ENCODE measurements at regions not wholly inside any gene's neighbourhood (a gene's known extent, or its start where the extent isn't known, plus 50 kb on each side); places are given as distances from the start of the nearest gene placed in this dataset.

DNA sequence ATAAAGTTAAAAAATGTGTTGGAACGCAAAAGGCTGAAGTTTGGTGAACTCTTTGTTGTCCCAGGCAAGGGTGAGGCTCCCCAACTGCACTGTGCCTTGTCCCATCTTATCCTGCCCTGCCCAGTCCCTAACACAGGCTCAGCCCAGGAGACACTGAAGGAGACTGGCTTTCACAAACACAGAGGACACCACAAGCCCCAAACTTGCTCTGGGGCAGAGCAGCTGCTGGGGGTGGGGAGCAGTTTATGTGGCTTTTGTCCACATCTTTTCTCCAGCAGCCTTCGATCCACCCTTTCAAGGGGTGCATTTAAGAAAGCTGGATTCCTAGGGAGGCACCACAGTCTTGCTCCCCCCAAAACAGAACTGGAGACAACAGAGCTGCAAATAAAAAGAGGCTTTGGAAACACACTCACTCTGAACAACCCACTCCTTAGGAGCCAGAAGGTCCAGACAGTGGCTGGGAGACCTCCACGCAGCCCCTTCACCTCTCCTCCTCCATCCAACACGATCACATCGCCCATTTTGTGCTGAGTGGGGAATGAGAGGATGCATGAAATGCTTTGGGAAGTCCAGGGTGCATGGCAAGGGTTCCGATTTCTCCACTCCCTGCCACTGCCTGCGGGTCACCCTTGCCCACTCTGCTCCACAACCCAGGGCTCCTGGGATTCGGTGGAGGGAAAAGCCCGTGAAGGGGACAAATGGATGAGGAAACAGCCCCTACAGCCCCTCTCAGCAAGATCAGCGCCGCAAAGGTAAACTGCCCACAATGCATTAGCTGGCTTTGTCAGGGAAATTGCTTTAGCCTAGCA is 260.5 kb upstream of the TLE3 start:
- H3K27ac Mint-ChIP-seq, result no peak overlapping the region
- H3K4me1 Mint-ChIP-seq, result no peaks in the 10 kb centered on the region
- no peak for DNase-seq
- no peaks in the 10 kb centered on the region for H3K36me3 Mint-ChIP-seq (ENCODE audit: low read depth)
- ATAC-seq, result no peak
- H3K4me3 Mint-ChIP-seq, result no peak overlapping the region
- peaks cover 7% of the 10 kb centered on the region for H3K27me3 Mint-ChIP-seq
- H3K9me3 Mint-ChIP-seq, result no peaks in the 10 kb centered on the region

DNA sequence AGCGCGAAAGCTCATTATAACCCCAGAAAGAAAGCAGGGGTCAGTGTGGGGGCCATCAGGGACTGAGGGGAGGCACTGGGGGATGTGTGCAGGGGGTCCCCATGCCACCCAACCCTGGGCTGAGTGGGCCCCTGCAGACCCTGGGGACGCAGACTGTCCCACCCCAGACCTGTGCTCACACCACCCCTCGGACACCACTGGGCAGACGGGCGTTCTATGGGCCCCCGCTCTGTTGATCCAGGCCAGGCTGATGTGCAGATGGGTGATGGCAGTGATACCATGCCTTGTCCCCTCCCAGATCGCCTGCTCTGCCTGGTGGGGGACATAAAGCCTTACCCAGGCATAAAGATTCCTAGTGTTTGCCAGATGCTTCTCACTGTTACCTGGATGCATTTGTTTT is 259.7 kb upstream of the TLE3 start:
- H3K27me3 Mint-ChIP-seq, result peaks cover 8% of the 10 kb centered on the region
- no peak overlapping the region for H3K27ac Mint-ChIP-seq
- DNase-seq, result no peak
- ATAC-seq, result no peak
- H3K36me3 Mint-ChIP-seq (ENCODE audit: low read depth), result no peaks in the 10 kb centered on the region
- no peaks in the 10 kb centered on the region for H3K9me3 Mint-ChIP-seq
- no peak overlapping the region for H3K4me3 Mint-ChIP-seq
- H3K4me1 Mint-ChIP-seq, result no peaks in the 10 kb centered on the region

DNA sequence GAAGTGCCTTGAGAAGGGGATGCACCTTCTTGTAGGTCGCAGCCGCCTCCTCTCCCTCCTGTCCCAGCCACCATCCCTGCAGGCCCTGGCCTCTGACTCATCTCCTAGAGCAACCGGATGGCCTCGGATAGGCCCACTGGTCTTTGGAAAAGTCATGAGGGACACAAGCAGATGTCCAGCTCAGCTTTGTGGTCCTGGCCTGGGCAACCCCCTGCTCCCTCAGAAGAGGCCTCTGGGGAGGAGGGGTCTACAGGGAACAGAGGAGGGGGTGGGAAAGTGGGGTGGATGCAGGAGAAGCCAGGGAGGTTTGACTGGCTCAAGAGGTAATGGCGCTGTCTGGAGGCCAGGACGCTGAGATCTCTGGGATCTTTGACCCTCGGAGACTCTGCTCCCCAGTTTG is 259.2 kb upstream of the TLE3 start:
- H3K4me1 Mint-ChIP-seq, result no peaks in the 10 kb centered on the region

DNA sequence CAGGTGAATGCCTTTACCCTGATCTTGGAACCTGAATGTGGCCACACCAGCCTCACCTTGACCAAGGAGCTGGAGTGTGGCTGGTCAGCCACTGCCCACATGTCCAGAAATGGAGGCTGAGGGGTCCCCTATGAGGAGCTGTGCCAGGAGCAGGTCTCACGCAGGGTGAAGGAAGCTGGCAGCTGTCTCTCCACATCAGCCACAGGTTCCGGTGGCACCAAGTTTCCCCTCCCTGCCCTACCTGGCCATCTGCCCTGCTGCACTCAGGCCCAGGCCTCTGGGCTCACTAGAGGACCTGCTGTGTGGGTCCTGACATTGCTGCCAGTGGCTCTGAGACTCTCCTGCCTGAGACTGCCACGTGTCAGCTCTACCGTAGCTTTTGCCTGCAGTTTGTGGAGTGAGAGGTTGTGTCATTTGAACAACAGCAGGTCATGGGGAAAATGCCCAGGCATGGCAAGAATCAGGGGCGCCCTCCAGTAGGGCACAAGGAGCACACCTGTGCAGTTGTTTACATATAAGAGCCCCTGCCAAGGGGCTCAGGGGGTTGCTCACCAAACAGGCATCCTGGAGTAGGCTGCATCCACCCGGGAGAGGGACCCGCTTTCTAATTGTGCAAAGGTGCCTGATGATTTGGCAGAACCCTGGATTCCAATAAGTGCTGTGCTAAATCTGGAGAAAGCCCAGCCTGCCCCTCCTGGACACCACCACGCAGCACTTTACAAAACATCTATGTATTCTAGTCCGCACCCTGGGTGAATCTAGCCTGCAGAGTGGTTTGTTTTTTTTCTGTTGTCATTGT is 258.5 kb upstream of the TLE3 start:
- Mint-ChIP-seq H3K27me3 (peaks cover 6% of the 10 kb centered on the region), H3K9me3 (no peaks in the 10 kb centered on the region), H3K27ac (no peak overlapping the region), H3K4me1 (no peaks in the 10 kb centered on the region), H3K4me3 (no peak overlapping the region), H3K36me3 (ENCODE audit: low read depth) (no peaks in the 10 kb centered on the region)
- DNase-seq (no peak), ATAC-seq (no peak)

More for the DNA sequence above, 259.2 kb upstream of the TLE3 start:
- no peaks in the 10 kb centered on the region for H3K9me3 Mint-ChIP-seq
- no peaks in the 10 kb centered on the region for H3K36me3 Mint-ChIP-seq (ENCODE audit: low read depth)
- H3K27ac Mint-ChIP-seq, result no peak overlapping the region
- no peak for ATAC-seq
- peaks cover 8% of the 10 kb centered on the region for H3K27me3 Mint-ChIP-seq
- DNase-seq, result no peak
- no peak overlapping the region for H3K4me3 Mint-ChIP-seq

DNA sequence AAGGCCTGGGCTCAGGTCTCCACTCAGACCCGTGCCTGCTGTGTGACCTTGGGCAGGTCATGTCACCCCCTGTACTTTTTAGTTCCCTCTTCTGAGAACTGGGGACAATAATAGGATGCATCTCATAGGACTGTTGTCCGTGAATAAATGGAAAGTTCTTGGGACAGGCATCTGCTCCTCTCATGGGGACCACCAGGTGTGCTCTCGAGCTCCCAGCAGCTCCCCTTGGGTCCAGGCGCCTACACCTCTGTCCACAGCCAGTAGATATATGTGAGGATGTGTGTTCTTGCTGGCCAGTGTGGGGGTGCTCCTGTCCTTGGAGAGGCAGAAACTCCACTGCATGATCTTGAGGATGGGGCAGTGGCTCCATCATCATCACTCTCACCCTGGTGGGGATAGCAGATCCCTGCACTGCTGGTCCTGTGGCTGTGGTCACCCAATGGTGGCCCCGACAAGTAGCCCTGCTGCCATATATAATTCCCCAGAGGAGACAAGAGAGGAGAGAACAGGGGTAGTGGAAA is 257.6 kb upstream of the TLE3 start:
- Mint-ChIP-seq H3K9me3 (no peaks in the 10 kb centered on the region), H3K4me1 (no peaks in the 10 kb centered on the region), H3K27ac (no peak overlapping the region), H3K4me3 (no peak overlapping the region), H3K27me3 (peaks cover 8% of the 10 kb centered on the region), H3K36me3 (ENCODE audit: low read depth) (no peaks in the 10 kb centered on the region)
- DNase-seq (no peak), ATAC-seq (no peak)

DNA sequence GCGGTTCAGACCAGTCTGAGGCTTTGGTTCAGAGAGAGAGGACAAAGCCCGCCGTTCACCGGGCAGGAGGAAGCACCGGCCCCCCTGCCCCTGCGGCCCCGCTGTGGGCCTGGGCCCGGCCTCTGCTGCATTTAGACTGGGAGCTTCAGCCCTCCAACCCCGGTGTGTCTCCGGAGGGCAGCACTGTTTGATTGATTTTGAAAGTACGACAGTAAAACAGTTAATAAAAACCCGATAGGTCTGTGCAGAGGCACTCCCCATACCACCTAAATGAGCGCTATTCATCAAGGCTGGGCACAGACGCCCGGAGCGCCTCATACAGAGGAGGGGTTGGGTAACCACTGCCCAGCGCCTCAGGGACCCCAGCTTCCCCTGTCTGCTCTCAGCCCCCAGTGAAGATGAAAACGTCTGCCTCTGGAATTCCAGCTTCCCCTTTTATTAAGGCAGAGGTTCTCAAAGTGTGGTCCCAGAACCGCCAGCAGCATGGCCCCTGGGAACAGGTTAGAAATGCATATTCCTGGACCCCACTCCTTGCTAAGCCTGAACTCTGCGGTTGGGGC is 256.7 kb upstream of the TLE3 start:
- Mint-ChIP-seq H3K4me1 (no peaks in the 10 kb centered on the region), H3K4me3 (no peak overlapping the region), H3K27me3 (peaks cover 4% of the 10 kb centered on the region), H3K9me3 (no peaks in the 10 kb centered on the region), H3K27ac (no peak overlapping the region), H3K36me3 (ENCODE audit: low read depth) (no peaks in the 10 kb centered on the region)
- no peak for ATAC-seq
- no peak for DNase-seq

DNA sequence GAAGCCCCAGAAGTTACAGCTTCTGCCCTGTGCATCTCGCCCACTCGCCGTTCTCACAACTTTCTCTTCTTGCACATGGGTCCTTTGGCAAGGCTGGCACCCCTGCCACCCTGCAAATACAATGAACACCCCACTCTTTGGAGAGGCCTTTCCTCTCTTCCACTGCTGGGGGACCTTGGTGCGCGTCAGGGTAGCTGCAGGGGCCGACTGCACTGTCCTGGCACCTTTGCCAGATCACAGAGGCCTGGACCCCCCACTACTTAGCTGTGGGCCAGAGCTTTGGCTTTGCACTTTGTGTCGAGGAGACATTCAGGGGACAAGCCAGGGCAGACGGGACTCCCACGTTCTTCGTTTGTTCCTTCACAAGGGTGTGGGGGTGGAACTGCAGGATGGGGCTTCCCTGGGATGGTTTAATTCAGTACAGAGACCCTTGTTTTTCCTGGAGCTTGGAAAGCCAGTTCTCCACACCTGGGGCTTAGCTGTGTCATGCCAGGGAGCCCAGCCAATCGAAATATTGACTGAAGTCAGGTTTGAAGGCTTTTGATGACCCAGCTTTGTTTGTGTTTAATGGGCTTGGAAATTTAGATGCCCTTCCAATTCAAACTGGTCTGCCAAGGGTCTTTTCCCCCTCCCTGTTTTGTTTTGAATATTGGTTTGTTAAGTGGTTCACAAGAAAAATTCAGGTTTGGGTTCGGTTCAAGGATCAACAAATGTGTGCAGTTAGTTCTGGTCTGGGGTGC is 256.1 kb upstream of the TLE3 start:
- DNase-seq (no peak), ATAC-seq (no peak)
- Mint-ChIP-seq H3K27me3 (peaks cover 6% of the 10 kb centered on the region), H3K9me3 (no peaks in the 10 kb centered on the region), H3K36me3 (ENCODE audit: low read depth) (no peaks in the 10 kb centered on the region), H3K4me1 (peaks cover 3% of the 10 kb centered on the region), H3K27ac (no peak overlapping the region), H3K4me3 (no peak overlapping the region)

DNA sequence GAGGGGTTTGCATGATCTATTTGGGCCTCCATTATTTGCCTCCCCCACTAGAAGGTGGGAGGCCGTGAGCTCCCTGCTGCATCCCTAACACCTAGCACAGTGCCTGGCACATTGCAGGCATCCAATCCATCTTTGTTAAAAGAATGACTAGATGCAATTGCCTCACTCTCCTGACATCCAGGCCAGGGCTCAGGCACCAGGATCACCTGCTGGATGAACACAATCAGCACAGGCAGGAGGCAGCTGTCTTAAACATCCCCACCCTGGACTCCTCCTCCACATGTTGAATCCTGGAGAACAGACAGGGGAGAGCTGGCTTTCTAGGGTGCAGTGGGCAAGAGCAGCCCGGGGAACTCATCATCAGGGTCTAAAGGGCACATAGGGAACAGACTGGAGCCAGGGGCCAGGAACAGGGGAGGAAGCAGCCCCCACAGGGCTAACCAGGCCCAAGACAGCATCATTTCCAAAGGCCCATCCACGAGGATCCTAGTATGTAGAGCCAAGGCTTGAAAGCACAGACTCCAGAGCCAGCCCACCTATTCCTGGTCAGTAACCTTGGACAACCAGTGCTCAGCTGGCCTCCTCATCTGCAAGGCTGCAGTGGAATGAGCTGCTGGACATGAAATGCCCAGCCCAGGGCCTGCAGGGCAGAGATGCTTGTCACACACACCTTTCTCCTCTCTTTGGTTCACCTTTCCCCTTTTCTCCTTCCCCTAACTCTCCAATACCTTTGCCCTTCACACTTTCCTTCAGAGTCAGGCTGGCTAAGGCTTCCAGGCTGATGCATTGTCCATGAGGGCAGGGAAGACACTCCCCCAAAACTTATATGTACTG is 254.4 kb upstream of the TLE3 start:
- no peaks in the 10 kb centered on the region for H3K36me3 Mint-ChIP-seq (ENCODE audit: low read depth)
- H3K9me3 Mint-ChIP-seq, result no peaks in the 10 kb centered on the region
- peaks cover 5% of the 10 kb centered on the region for H3K4me1 Mint-ChIP-seq
- ATAC-seq, result no peak
- H3K4me3 Mint-ChIP-seq, result no peak overlapping the region
- H3K27me3 Mint-ChIP-seq, result peaks cover 9% of the 10 kb centered on the region
- H3K27ac Mint-ChIP-seq, result no peak overlapping the region
- no peak for DNase-seq

DNA sequence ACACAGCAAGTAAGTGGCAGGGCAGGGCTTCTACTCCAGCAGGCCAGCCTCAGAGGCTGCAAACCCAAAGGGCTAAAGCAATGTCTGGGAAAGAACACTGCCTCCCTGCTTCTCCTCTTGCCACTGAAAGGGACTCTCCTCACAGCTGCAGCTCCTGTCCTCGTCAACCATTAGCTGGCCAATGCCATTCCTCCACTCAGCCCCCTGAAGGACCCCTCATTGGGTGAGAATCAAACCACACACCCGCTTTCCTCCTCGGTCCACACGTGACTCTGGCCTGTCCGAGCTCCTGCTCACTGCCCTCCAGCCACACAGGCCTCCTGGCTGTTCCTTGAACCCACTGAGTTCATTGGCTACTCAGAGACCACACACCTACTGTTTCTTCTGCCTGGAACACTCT is 253.7 kb upstream of the TLE3 start:
- no peak overlapping the region for H3K4me3 Mint-ChIP-seq
- ATAC-seq (no peak), DNase-seq (no peak)
- H3K27ac Mint-ChIP-seq, result no peak overlapping the region
- no peaks in the 10 kb centered on the region for H3K36me3 Mint-ChIP-seq (ENCODE audit: low read depth)
- no peaks in the 10 kb centered on the region for H3K9me3 Mint-ChIP-seq
- H3K27me3 Mint-ChIP-seq, result peaks cover 9% of the 10 kb centered on the region
- H3K4me1 Mint-ChIP-seq, result peaks cover 5% of the 10 kb centered on the region

DNA sequence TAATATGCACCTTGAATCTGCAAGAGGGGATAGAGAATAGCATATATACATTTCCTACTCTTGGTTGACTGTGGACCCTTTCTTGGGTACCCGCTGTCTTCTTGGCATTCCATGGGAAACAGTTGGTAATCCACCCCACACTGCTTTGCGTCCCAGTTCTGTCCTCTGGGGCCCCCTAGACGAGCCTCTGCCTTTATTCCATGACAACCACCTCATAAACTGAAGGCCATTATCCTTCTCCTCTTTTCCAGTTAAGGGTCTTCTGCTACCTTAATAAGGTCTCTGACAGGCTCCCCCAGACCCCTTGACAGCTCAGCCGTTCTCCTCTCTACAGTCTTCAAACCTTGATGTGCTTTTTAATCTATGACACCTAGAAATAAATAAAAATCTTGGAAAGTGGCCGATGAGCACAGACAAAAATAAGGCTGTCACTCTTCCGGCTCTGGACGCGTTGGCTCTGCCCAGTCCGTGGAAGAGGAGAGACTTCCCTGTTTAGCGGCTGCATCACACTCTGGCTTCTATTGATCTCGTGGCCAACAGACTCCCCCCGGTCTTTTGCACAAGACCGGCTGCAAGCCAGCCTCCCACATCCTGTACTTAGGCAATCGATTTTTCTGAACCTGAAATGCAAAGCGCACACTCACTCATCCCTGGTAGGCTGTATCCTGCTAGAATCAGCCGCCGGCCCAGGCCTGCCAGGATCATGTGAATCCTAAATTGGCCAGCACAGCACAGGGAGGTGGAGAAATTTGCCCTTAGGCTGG is 251.0 kb upstream of the TLE3 start:
- Mint-ChIP-seq H3K27me3 (peaks cover 9% of the 10 kb centered on the region), H3K9me3 (no peaks in the 10 kb centered on the region), H3K4me3 (no peak overlapping the region), H3K27ac (no peak overlapping the region), H3K36me3 (ENCODE audit: low read depth) (no peaks in the 10 kb centered on the region), H3K4me1 (peaks cover 5% of the 10 kb centered on the region)
- DNase-seq (no peak), ATAC-seq (no peak)

DNA sequence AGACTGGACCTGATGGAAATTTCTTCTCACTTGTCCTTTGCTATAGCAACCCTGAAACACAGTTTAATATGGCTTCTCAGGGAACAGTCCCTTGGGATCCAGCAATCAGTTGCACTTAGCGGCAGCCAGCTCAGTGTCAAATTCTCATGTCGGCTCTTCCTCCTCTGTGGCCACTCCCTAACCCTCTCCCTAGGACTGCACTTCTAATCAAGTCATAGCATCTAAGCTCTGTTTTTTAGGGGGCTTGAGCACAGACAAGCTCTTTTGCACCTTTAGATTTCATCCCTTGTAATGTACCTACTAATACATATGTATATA is 250.5 kb upstream of the TLE3 start:
- Mint-ChIP-seq H3K27ac (no peak overlapping the region), H3K4me1 (peaks cover 5% of the 10 kb centered on the region), H3K27me3 (peaks cover 9% of the 10 kb centered on the region), H3K4me3 (no peak overlapping the region), H3K9me3 (no peaks in the 10 kb centered on the region), H3K36me3 (ENCODE audit: low read depth) (no peaks in the 10 kb centered on the region)
- DNase-seq, result no peak
- no peak for ATAC-seq

DNA sequence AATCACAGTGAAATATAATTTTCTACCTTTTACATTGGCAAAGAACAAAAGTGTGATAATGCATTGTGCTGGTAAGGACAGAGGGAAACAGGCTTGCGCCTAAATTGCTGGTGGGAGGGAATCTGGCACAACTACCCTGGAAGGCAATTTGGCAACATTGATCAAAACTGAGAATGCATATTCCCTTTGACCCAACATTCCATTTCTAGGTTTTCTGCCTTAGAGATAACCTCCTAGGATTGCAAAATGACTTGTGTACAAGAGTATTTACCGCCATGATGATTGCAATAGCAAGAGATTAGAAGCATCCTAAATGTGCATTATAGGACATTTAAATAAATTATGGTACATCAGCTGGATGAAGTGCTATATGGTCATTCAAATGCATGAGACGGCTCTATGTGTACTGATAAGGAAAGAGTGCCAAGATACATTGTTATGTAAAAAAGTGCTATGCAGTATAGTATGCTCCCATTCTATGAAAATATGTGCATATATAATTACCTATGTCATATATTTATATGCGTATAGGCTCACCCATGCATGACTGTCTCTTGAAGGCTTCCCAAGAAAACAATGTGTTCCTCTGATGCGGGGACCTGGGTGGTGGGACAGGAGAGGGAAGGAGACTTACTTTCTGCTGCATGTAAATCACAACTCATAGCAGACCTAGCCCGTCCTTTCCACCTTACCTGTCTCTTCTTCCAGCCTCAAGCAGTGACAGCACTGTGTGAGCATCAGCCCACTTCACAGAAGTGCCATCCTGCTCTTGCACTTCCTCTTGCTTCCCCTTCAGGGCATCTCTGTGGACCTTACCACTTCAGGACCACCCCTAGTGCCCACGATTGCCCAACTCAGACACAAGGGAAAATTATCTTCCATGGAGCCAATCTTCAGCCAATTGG is 249.9 kb upstream of the TLE3 start:
- DNase-seq (no peak), ATAC-seq (no peak)
- Mint-ChIP-seq H3K4me3 (no peak overlapping the region), H3K9me3 (no peaks in the 10 kb centered on the region), H3K36me3 (ENCODE audit: low read depth) (no peaks in the 10 kb centered on the region), H3K27ac (no peak overlapping the region), H3K27me3 (peaks cover 7% of the 10 kb centered on the region), H3K4me1 (peaks cover 5% of the 10 kb centered on the region)

Measured in activated naive CD8-positive, alpha-beta T cell treated with anti-CD3 and anti-CD28 coated beads, Interleukin-2, amount 50 U/mL, for 24 hours (primary cell).